ENCODE measurements at regions not wholly inside any gene's neighbourhood (a gene's known extent, or its start where the extent isn't known, plus 50 kb on each side); places are given as distances from the start of the nearest gene placed in this dataset.

- Histone ChIP-seq H3K4me1 (ENCODE audit: control insufficient read depth in 1 of 2, insufficient read depth in 2 of 2, low read depth in 1 of 2, low read length in 1 of 2) (no peaks in the 10 kb centered on the region), H4K20me1 (ENCODE audit: insufficient read depth) (no peaks in the 10 kb centered on the region), H3K9me3 (no peaks in the 10 kb centered on the region), H3K9me2 (no peaks in the 10 kb centered on the region), H3K9ac (no peak overlapping the region), H2AFZ (ENCODE audit: low read depth) (no peak overlapping the region), H3K36me3 (replicated peaks in 1 of 2; ENCODE audit: control insufficient read depth in 1 of 2, insufficient read depth in 2 of 2, low read length in 1 of 2) (no peaks in the 10 kb centered on the region), H3F3A (replicated peaks; ENCODE audit: insufficient read depth) (no peaks in the 10 kb centered on the region), H3K4me2 (no peak overlapping the region), H3K27ac (ENCODE audit: low read depth in 2 of 2, low read length in 1 of 2) (no peak overlapping the region), H3K79me2 (ENCODE audit: insufficient read depth) (no peaks in the 10 kb centered on the region), H3K27me3 (ENCODE audit: insufficient read depth) (no peaks in the 10 kb centered on the region), H3K4me3 (ENCODE audit: low read depth in 2 of 2, low read length in 1 of 2) (no peak overlapping the region)
- CTCF ChIA-PET: no interaction called here
- POLR2A ChIA-PET: no interaction called here
- DNase-seq: no peak
- TF ChIP-seq FOXJ3 (CRISPR knock-in tag; IDR thresholded peaks at IDR 0.05) (no peak), GABPA (IDR thresholded peaks at IDR 0.05; ENCODE audit: low read depth) (no peak), USF1 (IDR thresholded peaks at IDR 0.05; ENCODE audit: borderline replicate concordance, low read depth) (no peak)
- 11% methylated on average over 1 of the region's 1 CpG for WGBS (ENCODE audit: low lambda C conversion rate)
These were observed 62.6 kb downstream of the FSCB start for GRCh38 chr14:44444454-44444853.

GRCh38 chr14:44438936-44439335 lies 68.1 kb downstream of the FSCB start:
- no peak overlapping the region for H3K27ac ChIP-seq (ENCODE audit: low read depth in 2 of 2, low read length in 1 of 2)
- H3K4me2 ChIP-seq: no peak overlapping the region
- no peak overlapping the region for H2AFZ ChIP-seq (ENCODE audit: low read depth)
- H4K20me1 ChIP-seq (ENCODE audit: insufficient read depth): no peaks in the 10 kb centered on the region
- no peak overlapping the region for H3K9ac ChIP-seq
- no peak for TF ChIP-seq EZH2phosphoT487 (IDR thresholded peaks at IDR 0.05; ENCODE audit: borderline replicate concordance, low read depth)
- no peak for TF ChIP-seq REST (IDR thresholded peaks at IDR 0.05; ENCODE audit: low read depth, low read length)
- no peak for TF ChIP-seq FOXJ3 (CRISPR knock-in tag; IDR thresholded peaks at IDR 0.05)
- TF ChIP-seq ZBTB33 (IDR thresholded peaks at IDR 0.05; ENCODE audit: borderline replicate concordance, low read depth): no peak
- no peak for TF ChIP-seq SMC3 (IDR thresholded peaks at IDR 0.05; ENCODE audit: low read depth, low read length)
- no peak for TF ChIP-seq RFX5 (IDR thresholded peaks at IDR 0.05; ENCODE audit: low read length)
- no peak for TF ChIP-seq TEAD4 (IDR thresholded peaks at IDR 0.05; ENCODE audit: borderline replicate concordance, insufficient read depth)
- TF ChIP-seq POLR2AphosphoS5 (IDR thresholded peaks at IDR 0.05; ENCODE audit: low read depth, low read length): no peak
- no peak overlapping the region for H3K4me3 ChIP-seq (ENCODE audit: low read depth in 2 of 2, low read length in 1 of 2)
- H3K9me3 ChIP-seq: no peaks in the 10 kb centered on the region
- H3K27me3 ChIP-seq (ENCODE audit: insufficient read depth): no peaks in the 10 kb centered on the region
- no peaks in the 10 kb centered on the region for H3K4me1 ChIP-seq (ENCODE audit: control insufficient read depth in 1 of 2, insufficient read depth in 2 of 2, low read depth in 1 of 2, low read length in 1 of 2)
- no peaks in the 10 kb centered on the region for H3K79me2 ChIP-seq (ENCODE audit: insufficient read depth)
- no peaks in the 10 kb centered on the region for H3K9me2 ChIP-seq
- POLR2A ChIA-PET: no interaction called here
- H3F3A ChIP-seq (replicated peaks; ENCODE audit: insufficient read depth): no peaks in the 10 kb centered on the region
- DNase-seq: no peak
- CTCF ChIA-PET: no interaction called here
- no peaks in the 10 kb centered on the region for H3K36me3 ChIP-seq (replicated peaks in 1 of 2; ENCODE audit: control insufficient read depth in 1 of 2, insufficient read depth in 2 of 2, low read length in 1 of 2)

All from SK-N-SH (cell line).